ENCODE measurements at regions not wholly inside any gene's neighbourhood (a gene's known extent, or its start where the extent isn't known, plus 50 kb on each side); places are given as distances from the start of the nearest gene placed in this dataset.

DNA sequence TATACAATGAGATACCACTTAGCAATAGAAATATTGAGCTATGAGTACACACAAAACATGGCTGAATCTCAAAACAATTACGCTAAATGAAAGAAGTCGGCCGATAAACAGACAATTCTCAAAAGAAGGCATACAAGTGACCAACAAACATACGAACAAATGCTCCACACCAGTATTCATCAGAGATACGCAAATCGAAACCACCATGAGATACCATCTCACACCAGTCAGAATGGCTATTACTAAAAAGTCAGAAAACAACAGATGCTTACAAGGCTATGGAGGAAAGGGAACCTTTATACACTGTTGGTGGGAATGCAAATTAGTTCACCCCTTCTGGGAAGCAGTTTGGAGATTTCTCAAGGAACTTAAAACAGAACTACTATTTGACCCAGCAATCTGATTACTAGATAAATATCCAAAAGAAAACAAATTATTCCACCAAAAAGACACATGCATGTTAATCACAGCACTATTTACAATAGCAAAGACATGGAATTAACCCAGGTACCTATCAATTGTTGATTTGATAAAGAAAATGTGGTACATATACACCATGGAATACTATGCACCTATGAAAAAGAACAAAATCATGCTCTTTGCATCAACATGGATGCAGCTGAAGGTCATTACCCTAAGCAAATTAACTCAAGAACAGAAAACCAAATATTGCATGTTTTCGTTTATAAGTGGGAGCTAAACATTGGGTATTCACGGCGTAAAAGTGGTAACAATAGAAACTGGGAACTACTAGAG is 90.9 kb upstream of the GRAMD1B start:
- Histone ChIP-seq H3K27me3 (ENCODE audit: control insufficient read depth in 1 of 2, insufficient read depth in 2 of 2, low read length in 2 of 2) (no peaks in the 10 kb centered on the region; a peak in 1 of 5 replicates), H3K4me1 (ENCODE audit: insufficient read depth, low read length) (no peaks in the 10 kb centered on the region), H3K27ac (ENCODE audit: extremely low read length, insufficient read depth, low read length) (no peak overlapping the region), H3K9ac (ENCODE audit: insufficient read depth, low read depth, low read length) (no peak overlapping the region), H3K36me3 (replicated peaks in 1 of 2; ENCODE audit: control insufficient read depth in 1 of 2, insufficient read depth in 2 of 2, low read length in 2 of 2) (no peaks in the 10 kb centered on the region), H3K9me3 (ENCODE audit: low read length) (no peaks in the 10 kb centered on the region), H3K4me2 (ENCODE audit: low read depth, low read length) (no peak overlapping the region), H4K20me1 (ENCODE audit: insufficient read depth, low read length) (no peaks in the 10 kb centered on the region), H3K4me3 (replicated peaks in 1 of 3; ENCODE audit: insufficient read depth in 1 of 3, low read depth in 2 of 3, low read length in 3 of 3) (no peak overlapping the region), H2AFZ (ENCODE audit: low read length) (no peak overlapping the region), H3K79me2 (ENCODE audit: insufficient read depth, low read length) (no peaks in the 10 kb centered on the region)
- WGBS (ENCODE audit: low lambda C conversion rate), result 63% methylated on average over 9 of the region's 9 CpGs
- intact Hi-C loops (cut with micrococcal nuclease; ENCODE audit: unreplicated experiment), result no loop called here
- ChIA-PET CTCF (ENCODE audit: low intra/inter-chr PET ratio, low total read pairs) (no interaction called here), POLR2A (no interaction called here)
- FAIRE-seq, result no peak
- ATAC-seq, result no peak
- no peak for DNase-seq (ENCODE audit: low spot score)
- in situ Hi-C loops (cut with HindIII; ENCODE audit: extremely low pct_ligation_motif_present, low pct_unique_long_range_greater_than_20kb), result no loop called here
- BruUV-seq (replicated peaks), result no TSS peak
- TF ChIP-seq YY1 (IDR thresholded peaks at IDR 0.05; ENCODE audit: insufficient read depth, insufficient replicate concordance, low read depth, low read length), result no peak
- TF ChIP-seq CEBPG (CRISPR knock-in tag; IDR thresholded peaks at IDR 0.05), result no peak
- no peak for TF ChIP-seq FOXA1 (IDR thresholded peaks at IDR 0.05)
- TF ChIP-seq FOXA1 (CRISPR knock-in tag; IDR thresholded peaks at IDR 0.05), result no peak
- TF ChIP-seq, protein P1, sequence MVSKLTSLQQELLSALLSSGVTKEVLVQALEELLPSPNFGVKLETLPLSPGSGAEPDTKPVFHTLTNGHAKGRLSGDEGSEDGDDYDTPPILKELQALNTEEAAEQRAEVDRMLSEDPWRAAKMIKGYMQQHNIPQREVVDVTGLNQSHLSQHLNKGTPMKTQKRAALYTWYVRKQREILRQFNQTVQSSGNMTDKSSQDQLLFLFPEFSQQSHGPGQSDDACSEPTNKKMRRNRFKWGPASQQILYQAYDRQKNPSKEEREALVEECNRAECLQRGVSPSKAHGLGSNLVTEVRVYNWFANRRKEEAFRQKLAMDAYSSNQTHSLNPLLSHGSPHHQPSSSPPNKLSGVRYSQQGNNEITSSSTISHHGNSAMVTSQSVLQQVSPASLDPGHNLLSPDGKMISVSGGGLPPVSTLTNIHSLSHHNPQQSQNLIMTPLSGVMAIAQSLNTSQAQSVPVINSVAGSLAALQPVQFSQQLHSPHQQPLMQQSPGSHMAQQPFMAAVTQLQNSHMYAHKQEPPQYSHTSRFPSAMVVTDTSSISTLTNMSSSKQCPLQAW (CRISPR knock-in tag; IDR thresholded peaks at IDR 0.05), result no peak
- TF ChIP-seq ARID4A (CRISPR knock-in tag; IDR thresholded peaks at IDR 0.05; ENCODE audit: borderline replicate concordance), result no peak
- no peak for TF ChIP-seq ARID2 (CRISPR knock-in tag; IDR thresholded peaks at IDR 0.05; ENCODE audit: borderline replicate concordance)
- no peak for TF ChIP-seq ZBTB14 (CRISPR knock-in tag; IDR thresholded peaks at IDR 0.05)
- no peak for TF ChIP-seq NFE2 (CRISPR knock-in tag; IDR thresholded peaks at IDR 0.05)
- TF ChIP-seq ZNF350 (CRISPR knock-in tag; IDR thresholded peaks at IDR 0.05; ENCODE audit: borderline replicate concordance, low read depth), result no peak
- no peak for TF ChIP-seq ZNF7 (CRISPR knock-in tag; IDR thresholded peaks at IDR 0.05)
- no peak for TF ChIP-seq HMGA1 (CRISPR knock-in tag; conservative IDR thresholded peaks at IDR 0.05)
- TF ChIP-seq RBM22 (optimal IDR thresholded peaks at IDR 0.05; ENCODE audit: low read length), result no peak
- no peak for TF ChIP-seq SKI (IDR thresholded peaks at IDR 0.05; ENCODE audit: partially characterized antibody)
- no peak for TF ChIP-seq BCLAF1 (IDR thresholded peaks at IDR 0.05)
- TF ChIP-seq ZNF549 (CRISPR knock-in tag; IDR thresholded peaks at IDR 0.05), result no peak

Measured in HepG2 (cell line).